IMR-90 (cell line): ENCODE measurements at regions not wholly inside any gene's neighbourhood (a gene's known extent, or its start where the extent isn't known, plus 50 kb on each side); places are given as distances from the start of the nearest gene placed in this dataset.
"Not testable (repeated sequence)": the region's sequence is repeated elsewhere in the genome, so short reads cannot be mapped to it uniquely, and the experiment has no call there.

Experiments
- ATAC-seq: fragments of 200-7000 bp; cut with Tn5 transposase; 2 replicates; pipeline ENCODE4 v1.9.1; 2020; ENCODE audit warnings: low read depth, mild to moderate bottlenecking, moderate library complexity
- BruUV-seq: library from RNA; stranded (reverse); fragments of 400-500 nt; replicated peaks from 2 replicates; lab custom pipeline; 2021; lab: Mats Ljungman, UMichigan
- CTCF ChIA-PET: fragments of 300-600 bp; formaldehyde crosslinking; extraction: SDS; loops from one replicate; lab custom pipeline; 2021; ENCODE audit warnings: antibody characterized with exemption; lab: Yijun Ruan, JAX
- POLR2A ChIA-PET: fragments of 300-600 bp; sonication (Branson Sonifier 250); formaldehyde crosslinking; loops from one replicate; lab custom pipeline; 2022; ENCODE audit warnings: antibody characterized with exemption; ENCODE audit not compliant: unreplicated experiment; lab: Charles Lee
- DNase-seq: peaks from one replicate; pipeline ENCODE4 v3.0.0; 2013
- H2AFZ ChIP-seq: replicated peaks from 2 replicates; pipeline ENCODE3; 2013; ENCODE audit warnings: low read length, mild to moderate bottlenecking; ENCODE audit not compliant: poor library complexity
- H2AK5ac ChIP-seq: 2 replicates; pipeline ENCODE4 v1.6.1; 2013; ENCODE audit warnings: low read depth, low read length, inconsistent platforms
- H2AK9ac ChIP-seq: replicated peaks from 2 replicates; pipeline ENCODE3; 2013; ENCODE audit warnings: mild to moderate bottlenecking, low read depth, low read length, moderate library complexity; ENCODE audit not compliant: poor library complexity
- H2BK120ac ChIP-seq: 2 replicates; pipeline ENCODE4 v1.6.1; 2013; ENCODE audit warnings: low read depth, low read length, inconsistent platforms
- H2BK15ac ChIP-seq: 3 replicates; pipeline ENCODE4 v1.6.1; 2013; ENCODE audit warnings: low read depth, low read length, inconsistent platforms
- H2BK20ac ChIP-seq: 2 replicates; pipeline ENCODE4 v1.6.1; 2013; ENCODE audit warnings: low read depth, mild to moderate bottlenecking, inconsistent platforms, low read length, moderate library complexity
- H2BK5ac ChIP-seq: 2 replicates; pipeline ENCODE4 v1.6.1; 2013; ENCODE audit warnings: mild to moderate bottlenecking, low read depth, low read length, inconsistent platforms; ENCODE audit not compliant: poor library complexity, severe bottlenecking
- H3K14ac ChIP-seq: replicated peaks from 2 replicates; pipeline ENCODE4 v1.6.1; 2013; ENCODE audit warnings: low read depth, low read length, inconsistent platforms
- H3K18ac ChIP-seq: 2 replicates; pipeline ENCODE4 v1.6.1; 2013; ENCODE audit warnings: low read depth, low read length, control low read depth
- H3K23ac ChIP-seq: 2 replicates; pipeline ENCODE4 v1.6.1; 2013; ENCODE audit warnings: low read depth, low read length, inconsistent platforms
- H3K27ac ChIP-seq: 2 replicates; pipeline ENCODE4 v1.5.1; 2013; ENCODE audit warnings: mild to moderate bottlenecking, control low read depth, low read length; ENCODE audit not compliant: insufficient read depth
- H3K27me3 ChIP-seq: 2 replicates; pipeline ENCODE4 v1.6.1; 2013; ENCODE audit warnings: low read length; ENCODE audit not compliant: control insufficient read depth, insufficient read depth
- H3K36me3 ChIP-seq: 2 replicates; pipeline ENCODE4 v1.6.1; 2013; ENCODE audit warnings: low read length, mixed read lengths; ENCODE audit not compliant: control insufficient read depth, insufficient read depth
- H3K4ac ChIP-seq: 2 replicates; pipeline ENCODE4 v1.6.1; 2013; ENCODE audit warnings: low read depth, low read length, inconsistent platforms
- H3K4me1 ChIP-seq: 2 replicates; pipeline ENCODE4 v1.6.1; 2013; ENCODE audit warnings: low read length, mixed read lengths; ENCODE audit not compliant: control insufficient read depth, insufficient read depth
- H3K4me2 ChIP-seq: 2 replicates; pipeline ENCODE4 v1.6.1; 2013; ENCODE audit warnings: low read depth, mild to moderate bottlenecking, control low read depth, low read length, moderate library complexity
- H3K4me3 ChIP-seq: 2 replicates; pipeline ENCODE4 v1.5.1; 2013; ENCODE audit warnings: low read depth, mild to moderate bottlenecking, control low read depth, low read length, moderate library complexity; ENCODE audit not compliant: insufficient read depth
- H3K56ac ChIP-seq: 2 replicates; pipeline ENCODE4 v1.6.1; 2013; ENCODE audit warnings: low read length, inconsistent platforms; ENCODE audit not compliant: insufficient read depth; ENCODE audit errors: extremely low read depth
- H3K79me1 ChIP-seq, 2 experiments: 2 replicates each; pipeline ENCODE4 v1.6.1; 2013; ENCODE audit warnings: low read length in 2 of 2, inconsistent platforms in 1 of 2, low read depth in 1 of 2
- H3K9ac ChIP-seq: 2 replicates; pipeline ENCODE4 v1.6.1; 2013; ENCODE audit warnings: low read depth, low read length, control low read depth
- H3K9me1 ChIP-seq: 2 replicates; pipeline ENCODE4 v1.6.1; 2013; ENCODE audit warnings: low read length, inconsistent platforms; ENCODE audit not compliant: insufficient read depth
- H3K9me3 ChIP-seq: 2 replicates; pipeline ENCODE4 v1.6.1; 2013; ENCODE audit warnings: low read length; ENCODE audit not compliant: control insufficient read depth, insufficient read depth
- H4K20me1 ChIP-seq: 2 replicates; pipeline ENCODE4 v1.6.1; 2013; ENCODE audit warnings: low read length, inconsistent platforms; ENCODE audit not compliant: insufficient read depth
- H4K5ac ChIP-seq: 2 replicates; pipeline ENCODE4 v1.6.1; 2013; ENCODE audit warnings: mild to moderate bottlenecking, low read depth, low read length, control low read depth
- H4K8ac ChIP-seq, 2 experiments: 2 replicates each; pipeline ENCODE4 v1.6.1; 2013; ENCODE audit warnings: low read depth in 2 of 2, low read length in 2 of 2, control low read depth in 1 of 2, inconsistent platforms in 1 of 2
- H4K91ac ChIP-seq: 2 replicates; pipeline ENCODE4 v1.6.1; 2013; ENCODE audit warnings: low read depth, low read length, inconsistent platforms; ENCODE audit not compliant: insufficient read depth
- WGBS, 2 experiments: methylation state at CpG; one replicate each; pipeline versions ENCODE4 v1.1.5 to v1.1.7; 2013; ENCODE audit warnings: missing lambda C conversion rate in 2 of 2; ENCODE audit not compliant: insufficient read length in 1 of 2; ENCODE audit errors: extremely low coverage in 2 of 2; 5-methylcytosine and 5-hydroxymethylcytosine counted together
- dilution Hi-C: fragments of 300-500 bp; cut with HindIII; formaldehyde crosslinking; loops from one replicate; pipeline ENCODE4 v1.14.3; 2018; ENCODE audit warnings: low sequenced_read_pairs; ENCODE audit not compliant: unreplicated experiment
- in situ Hi-C: fragments of 300-500 bp; cut with MboI; formaldehyde crosslinking; loops from 3 replicates; pipeline ENCODE4 v1.14.3; 2019; ENCODE audit warnings: low sequenced_read_pairs, inconsistent platforms, mixed read lengths
- intact Hi-C: fragments of 100-400 bp; cut with micrococcal nuclease; formaldehyde crosslinking; loops from 2 replicates; pipeline ENCODE4 v1.10.0; 2022

- H3K9me1 ChIP-seq, H3K9ac ChIP-seq, H3K18ac ChIP-seq, H3K23ac ChIP-seq, H3K4ac ChIP-seq, H3K56ac ChIP-seq, H4K8ac ChIP-seq, H2BK120ac ChIP-seq, H2BK5ac ChIP-seq, H2AFZ ChIP-seq, ATAC-seq, H3K4me2 ChIP-seq, H4K20me1 ChIP-seq, POLR2A ChIA-PET, H2BK15ac ChIP-seq, H4K91ac ChIP-seq, H2AK9ac ChIP-seq, BruUV-seq, H3K14ac ChIP-seq, CTCF ChIA-PET, DNase-seq, H4K5ac ChIP-seq, H3K27me3 ChIP-seq, H3K9me3 ChIP-seq, in situ Hi-C loops, H2BK20ac ChIP-seq, H2AK5ac ChIP-seq, intact Hi-C loops, H3K36me3 ChIP-seq, H3K4me1 ChIP-seq, dilution Hi-C loops, H3K27ac ChIP-seq, H3K4me3 ChIP-seq, H3K79me1 ChIP-seq: not testable (repeated sequence)
- WGBS, 2 experiments: no CpG with 5 or more reads among the region's 1 CpG
These were observed 123.1 kb downstream of the ARHGAP11B start for GRCh38 chr15:30749048-30749447.
